Thoracic aorta (tissue), 2 donors: ENCODE measurements at regions not wholly inside any gene's neighbourhood (a gene's known extent, or its start where the extent isn't known, plus 50 kb on each side); places are given as distances from the start of the nearest gene placed in this dataset.

Source experiments
- ATAC-seq: fragments of 150-250 bp; one replicate; pipeline ENCODE4 v1.8.0; 2017; ENCODE audit warnings: low read depth; ENCODE audit not compliant: insufficient number of reproducible peaks, low FRiP score
- DNase-seq: peaks from one replicate; pipeline ENCODE4 v3.0.0-alpha.2; 2020; ENCODE audit warnings: low spot score
- H3K27ac ChIP-seq, 2 donors: fragments of 200-600 bp; sonication (generic); 1 replicate in 1 of 2; 2 replicates in 1 of 2; pipeline ENCODE4 v1.5.1; 2016; ENCODE audit warnings: mild to moderate bottlenecking in 2 of 2, moderate library complexity in 2 of 2
- H3K27me3 ChIP-seq: fragments of 200-600 bp; sonication (generic); replicated peaks from 2 replicates; pipeline ENCODE4 v1.6.0; 2016; ENCODE audit warnings: mild to moderate bottlenecking; ENCODE audit not compliant: insufficient read depth
- H3K36me3 ChIP-seq: fragments of 200-600 bp; sonication (generic); one replicate; pipeline ENCODE4 v1.5.1; 2016
- H3K4me1 ChIP-seq, 2 donors: fragments of 200-600 bp; sonication (generic); 1 replicate in 1 of 2; 2 replicates in 1 of 2; pipeline versions ENCODE4 v1.5.1 to v1.6.0; 2016; ENCODE audit warnings: low read depth in 2 of 2, mild to moderate bottlenecking in 1 of 2; ENCODE audit not compliant: control insufficient read depth in 1 of 2
- H3K4me3 ChIP-seq: fragments of 200-600 bp; sonication (generic); 2 replicates; pipeline ENCODE4 v1.5.1; 2016; ENCODE audit warnings: mild to moderate bottlenecking
- H3K9me3 ChIP-seq: fragments of 200-600 bp; sonication (generic); 2 replicates; pipeline ENCODE4 v1.5.1; 2016
- TF ChIP-seq, protein P1 (sequence below): fragments of 200-600 bp; sonication (generic); IDR thresholded peaks from one replicate; pipeline ENCODE4 v1.5.1; 2019; ENCODE audit warnings: antibody characterized with exemption

DNA sequence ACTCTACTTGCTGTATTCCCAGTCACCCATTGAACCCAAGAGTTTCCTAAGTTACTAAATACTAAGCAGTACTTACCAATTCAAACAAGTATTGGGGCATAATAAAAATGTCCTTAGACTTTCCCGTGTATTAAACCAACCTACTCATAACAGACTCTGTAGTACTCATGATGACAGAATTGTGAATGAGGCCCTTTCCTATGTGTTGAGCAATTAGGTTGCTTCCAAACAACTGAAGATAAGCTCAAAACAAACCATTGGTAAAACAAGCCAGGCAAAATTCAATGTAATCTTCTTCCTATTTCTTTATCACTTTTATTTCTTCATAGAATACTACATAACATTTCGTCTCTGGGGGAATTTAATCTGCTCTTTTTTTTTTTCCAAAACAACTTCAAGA, 106.5 kb upstream of the ANK3 start:
- ATAC-seq: no peak
- no peaks in the 10 kb centered on the region for H3K9me3 ChIP-seq
- H3K36me3 ChIP-seq: no peaks in the 10 kb centered on the region
- H3K27ac ChIP-seq: no peak overlapping the region
- H3K4me3 ChIP-seq: no peak overlapping the region
- H3K4me1 ChIP-seq: no peaks in the 10 kb centered on the region
- DNase-seq: no peak
- TF ChIP-seq, protein P1, sequence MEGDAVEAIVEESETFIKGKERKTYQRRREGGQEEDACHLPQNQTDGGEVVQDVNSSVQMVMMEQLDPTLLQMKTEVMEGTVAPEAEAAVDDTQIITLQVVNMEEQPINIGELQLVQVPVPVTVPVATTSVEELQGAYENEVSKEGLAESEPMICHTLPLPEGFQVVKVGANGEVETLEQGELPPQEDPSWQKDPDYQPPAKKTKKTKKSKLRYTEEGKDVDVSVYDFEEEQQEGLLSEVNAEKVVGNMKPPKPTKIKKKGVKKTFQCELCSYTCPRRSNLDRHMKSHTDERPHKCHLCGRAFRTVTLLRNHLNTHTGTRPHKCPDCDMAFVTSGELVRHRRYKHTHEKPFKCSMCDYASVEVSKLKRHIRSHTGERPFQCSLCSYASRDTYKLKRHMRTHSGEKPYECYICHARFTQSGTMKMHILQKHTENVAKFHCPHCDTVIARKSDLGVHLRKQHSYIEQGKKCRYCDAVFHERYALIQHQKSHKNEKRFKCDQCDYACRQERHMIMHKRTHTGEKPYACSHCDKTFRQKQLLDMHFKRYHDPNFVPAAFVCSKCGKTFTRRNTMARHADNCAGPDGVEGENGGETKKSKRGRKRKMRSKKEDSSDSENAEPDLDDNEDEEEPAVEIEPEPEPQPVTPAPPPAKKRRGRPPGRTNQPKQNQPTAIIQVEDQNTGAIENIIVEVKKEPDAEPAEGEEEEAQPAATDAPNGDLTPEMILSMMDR: no peak
- H3K27me3 ChIP-seq: no peaks in the 10 kb centered on the region

DNA sequence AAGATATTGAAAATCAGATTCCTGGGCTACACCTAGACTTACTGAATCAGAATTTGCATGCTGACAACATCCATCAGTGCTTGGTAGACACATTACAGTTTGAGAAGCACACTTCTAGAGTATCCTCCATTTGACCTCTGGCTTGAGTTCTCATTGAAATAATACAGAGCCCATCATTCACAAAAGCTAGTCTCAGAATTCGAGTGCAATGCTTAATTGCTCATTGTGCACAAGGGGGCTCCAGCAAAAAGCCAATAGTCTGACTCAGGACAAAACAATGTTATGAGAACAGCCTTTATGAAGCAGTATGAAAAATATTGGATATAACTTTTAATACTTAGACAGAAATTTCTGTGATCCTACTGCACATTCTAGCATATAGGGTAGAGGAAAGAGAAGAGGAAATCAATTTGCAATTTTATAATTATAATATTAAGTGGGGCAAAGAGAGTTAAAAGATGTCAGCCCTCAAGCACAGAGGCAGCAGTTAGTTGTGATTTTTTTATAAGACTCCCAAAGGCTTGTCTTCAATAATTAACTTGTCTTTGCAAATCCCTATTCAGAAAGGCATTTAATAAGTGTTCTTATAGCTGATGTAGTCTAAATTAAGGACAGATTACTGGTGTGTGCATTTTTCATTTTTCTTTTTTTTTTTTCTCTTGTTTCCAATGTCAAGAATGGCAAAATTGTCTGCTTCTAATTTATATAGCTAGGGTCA, 105.8 kb upstream of the ANK3 start:
- Histone ChIP-seq H3K27ac (no peak overlapping the region), H3K4me1 (peaks cover 0 to under 1% of the 10 kb centered on the region in 2 donors), H3K27me3 (no peaks in the 10 kb centered on the region), H3K36me3 (no peaks in the 10 kb centered on the region), H3K4me3 (no peak overlapping the region), H3K9me3 (no peaks in the 10 kb centered on the region)
- ATAC-seq (no peak), DNase-seq (no peak)
- TF ChIP-seq, protein P1: no peak

DNA sequence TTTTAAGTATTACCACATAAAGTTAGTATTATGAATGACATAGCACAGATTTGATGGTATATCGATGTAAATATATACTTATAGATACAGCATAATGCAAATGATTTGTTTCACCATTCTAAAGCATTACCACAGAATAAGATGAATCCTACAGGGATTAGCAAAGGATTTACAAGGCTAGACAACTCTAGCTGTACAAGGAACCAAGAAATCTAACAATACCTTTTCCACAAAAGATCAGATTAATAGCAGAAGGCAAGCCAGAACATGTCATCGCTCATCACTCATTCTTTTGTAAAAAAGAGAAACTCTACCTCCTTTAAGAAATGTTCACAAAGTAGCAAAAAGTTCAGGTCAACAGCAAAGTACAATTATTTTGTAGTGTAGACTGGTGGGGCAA, 105.1 kb upstream of the ANK3 start:
- ATAC-seq (no peak), DNase-seq (no peak)
- H3K9me3 ChIP-seq: no peaks in the 10 kb centered on the region
- H3K4me1 ChIP-seq: peaks cover 0 to 8% of the 10 kb centered on the region in 2 donors
- TF ChIP-seq, protein P1: no peak
- no peak overlapping the region for H3K27ac ChIP-seq
- no peaks in the 10 kb centered on the region for H3K27me3 ChIP-seq
- H3K36me3 ChIP-seq: no peaks in the 10 kb centered on the region
- H3K4me3 ChIP-seq: no peak overlapping the region

DNA sequence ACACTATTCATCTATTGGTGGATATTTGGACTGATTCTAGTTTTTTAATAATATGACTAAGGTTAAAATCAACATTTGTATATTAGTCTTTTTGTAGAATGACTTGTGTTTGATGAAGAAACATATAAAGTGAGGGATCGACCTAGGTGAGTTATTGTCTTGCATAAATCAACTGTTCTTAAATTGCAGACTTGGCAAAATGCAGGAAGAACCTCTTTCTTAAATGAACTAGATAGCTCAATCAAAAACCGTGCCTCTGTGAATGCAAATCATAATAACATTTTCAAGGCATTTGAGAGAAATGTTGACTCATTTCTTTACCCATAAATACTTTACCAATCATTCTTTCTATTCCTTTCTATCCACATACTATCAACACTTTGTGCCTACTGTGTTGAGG, 101.5 kb upstream of the ANK3 start:
- H3K4me3 ChIP-seq: no peak overlapping the region
- no peak for DNase-seq
- peaks cover 0 to 9% of the 10 kb centered on the region in 2 donors for H3K4me1 ChIP-seq
- no peak overlapping the region for H3K27ac ChIP-seq
- TF ChIP-seq, protein P1: no peak
- H3K36me3 ChIP-seq: no peaks in the 10 kb centered on the region
- no peaks in the 10 kb centered on the region for H3K27me3 ChIP-seq
- H3K9me3 ChIP-seq: no peaks in the 10 kb centered on the region
- ATAC-seq: no peak

DNA sequence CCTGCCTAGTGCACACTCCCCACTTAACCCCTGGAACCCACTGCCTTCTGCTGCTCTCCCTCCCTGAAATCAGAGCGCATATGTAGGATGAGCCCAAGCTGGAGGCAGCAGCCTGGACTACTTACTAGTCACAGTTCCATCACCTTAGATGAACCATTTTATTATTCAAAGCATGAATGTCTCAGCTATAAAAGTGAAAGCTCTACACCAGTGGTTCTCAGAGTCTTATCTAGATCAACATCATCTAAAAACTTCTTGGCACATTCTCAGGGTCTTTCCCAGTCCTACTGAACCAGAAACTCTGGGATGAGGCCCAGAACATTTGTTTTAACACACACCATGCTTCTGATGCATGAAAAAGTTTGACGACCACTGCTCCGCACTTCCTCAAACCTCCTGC, 100.3 kb upstream of the ANK3 start:
- DNase-seq (no peak), ATAC-seq (no peak)
- no peak overlapping the region for H3K27ac ChIP-seq
- H3K36me3 ChIP-seq: no peaks in the 10 kb centered on the region
- no peaks in the 10 kb centered on the region for H3K27me3 ChIP-seq
- H3K4me1 ChIP-seq: peaks cover 0 to 9% of the 10 kb centered on the region in 2 donors
- TF ChIP-seq, protein P1: no peak
- no peaks in the 10 kb centered on the region for H3K9me3 ChIP-seq
- no peak overlapping the region for H3K4me3 ChIP-seq
